ENCODE measurements at regions not wholly inside any gene's neighbourhood (a gene's known extent, or its start where the extent isn't known, plus 50 kb on each side); places are given as distances from the start of the nearest gene placed in this dataset.

DNA sequence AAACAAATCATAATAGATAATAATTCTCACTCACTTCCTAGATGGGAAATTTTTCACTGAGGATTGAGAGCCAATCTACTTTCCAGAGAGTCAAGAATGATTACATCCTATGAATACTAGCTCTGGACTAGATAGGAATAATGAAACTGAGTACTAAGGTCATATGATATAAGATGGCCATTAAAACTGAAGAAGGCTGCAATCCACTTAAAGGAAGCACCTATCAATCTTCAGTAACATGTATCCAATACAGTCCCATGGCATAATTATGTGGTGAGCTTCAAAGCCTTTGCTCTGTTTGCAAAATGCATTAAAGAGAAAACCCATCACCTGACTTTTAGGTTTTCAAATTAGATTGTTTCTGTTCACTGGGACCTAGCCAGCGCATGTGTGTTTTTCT lies 398.0 kb upstream of the MEIS1 start:
- ChIA-PET POLR2A (no interaction called here), CTCF (no interaction called here)
- Mint-ChIP-seq H3K4me1 (no peaks in the 10 kb centered on the region), H3K27me3 (no peaks in the 10 kb centered on the region), H3K4me3 (no peak overlapping the region), H3K36me3 (ENCODE audit: low read depth) (no peaks in the 10 kb centered on the region), H3K9me3 (no peaks in the 10 kb centered on the region), H3K27ac (no peak overlapping the region)
- DNase-seq: no peak

DNA sequence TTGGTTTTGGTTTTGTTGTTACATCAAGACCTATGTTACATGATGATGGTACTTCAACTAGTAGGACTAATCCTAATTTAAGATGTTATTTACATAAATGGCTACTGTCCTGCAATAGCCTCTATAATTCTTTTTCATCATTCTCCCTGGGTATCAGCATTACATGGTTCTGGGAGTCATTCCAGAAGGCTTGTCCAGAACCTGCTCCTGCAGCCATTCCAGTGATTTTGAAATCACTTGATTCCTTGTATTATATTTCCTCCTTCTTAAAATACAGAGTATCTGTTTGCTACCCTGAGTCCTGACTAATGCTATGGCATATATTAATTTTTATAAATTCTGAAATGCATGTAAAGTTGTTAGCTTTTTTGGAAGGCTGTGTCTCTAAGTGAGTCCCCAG lies 400.5 kb upstream of the MEIS1 start:
- Mint-ChIP-seq H3K27ac (no peak overlapping the region), H3K27me3 (no peaks in the 10 kb centered on the region), H3K4me1 (no peaks in the 10 kb centered on the region), H3K36me3 (ENCODE audit: low read depth) (no peaks in the 10 kb centered on the region), H3K4me3 (no peak overlapping the region), H3K9me3 (no peaks in the 10 kb centered on the region)
- ChIA-PET POLR2A (no interaction called here), CTCF (no interaction called here)
- DNase-seq: no peak

DNA sequence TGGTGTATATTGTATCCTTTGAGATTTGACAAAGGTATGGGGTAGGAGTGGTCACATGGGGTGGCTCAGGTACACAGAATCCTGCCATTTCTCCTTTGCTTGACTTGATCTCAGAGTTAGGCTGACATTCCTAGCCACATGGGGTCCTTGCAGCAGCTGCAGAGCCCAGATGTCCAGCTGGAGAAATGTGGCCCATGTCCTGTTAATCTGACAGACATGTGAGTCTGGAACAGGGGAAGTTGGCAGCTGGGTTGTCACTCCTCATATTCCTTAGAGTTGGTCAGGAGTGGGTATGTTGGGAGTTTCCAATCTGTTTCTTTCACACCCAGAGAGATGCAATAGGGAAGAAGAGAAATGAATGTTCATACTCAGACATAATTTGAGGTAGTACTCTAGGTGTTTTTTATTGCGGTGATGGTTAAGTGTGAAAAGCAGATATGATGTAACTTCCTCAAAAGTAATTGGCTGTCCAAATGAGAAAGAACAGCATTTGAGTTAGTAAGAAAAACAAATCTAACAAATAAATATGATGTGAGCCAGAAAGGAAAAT lies 402.6 kb upstream of the MEIS1 start:
- no peak overlapping the region for H3K4me3 Mint-ChIP-seq
- no peaks in the 10 kb centered on the region for H3K9me3 Mint-ChIP-seq
- no peaks in the 10 kb centered on the region for H3K4me1 Mint-ChIP-seq
- POLR2A ChIA-PET: no interaction called here
- no peak overlapping the region for H3K27ac Mint-ChIP-seq
- DNase-seq: no peak
- H3K27me3 Mint-ChIP-seq: no peaks in the 10 kb centered on the region
- H3K36me3 Mint-ChIP-seq (ENCODE audit: low read depth): no peaks in the 10 kb centered on the region
- CTCF ChIA-PET: no interaction called here

GRCh38 chr2:66031236-66031635 lies 403.7 kb upstream of the MEIS1 start:
- H3K9me3 Mint-ChIP-seq: no peaks in the 10 kb centered on the region
- ChIA-PET POLR2A (no interaction called here), CTCF (no interaction called here)
- H3K27ac Mint-ChIP-seq: no peak overlapping the region
- DNase-seq: no peak
- H3K4me3 Mint-ChIP-seq: no peak overlapping the region
- H3K4me1 Mint-ChIP-seq: no peaks in the 10 kb centered on the region
- no peaks in the 10 kb centered on the region for H3K27me3 Mint-ChIP-seq
- no peaks in the 10 kb centered on the region for H3K36me3 Mint-ChIP-seq (ENCODE audit: low read depth)

GRCh38 chr2:66030553-66030952 lies 404.4 kb upstream of the MEIS1 start:
- Mint-ChIP-seq H3K4me1 (no peaks in the 10 kb centered on the region), H3K27me3 (no peaks in the 10 kb centered on the region), H3K9me3 (no peaks in the 10 kb centered on the region), H3K36me3 (ENCODE audit: low read depth) (no peaks in the 10 kb centered on the region), H3K27ac (no peak overlapping the region), H3K4me3 (no peak overlapping the region)
- ChIA-PET CTCF (no interaction called here), POLR2A (no interaction called here)
- DNase-seq: no peak

- no peak for DNase-seq
- no peaks in the 10 kb centered on the region for H3K4me1 Mint-ChIP-seq
- no peaks in the 10 kb centered on the region for H3K9me3 Mint-ChIP-seq
- H3K27me3 Mint-ChIP-seq: no peaks in the 10 kb centered on the region
- no peak overlapping the region for H3K27ac Mint-ChIP-seq
- no peaks in the 10 kb centered on the region for H3K36me3 Mint-ChIP-seq (ENCODE audit: low read depth)
- ChIA-PET POLR2A (no interaction called here), CTCF (no interaction called here)
- no peak overlapping the region for H3K4me3 Mint-ChIP-seq
Observed at GRCh38 chr2:66024391-66024790, 410.5 kb upstream of the MEIS1 start.

DNA sequence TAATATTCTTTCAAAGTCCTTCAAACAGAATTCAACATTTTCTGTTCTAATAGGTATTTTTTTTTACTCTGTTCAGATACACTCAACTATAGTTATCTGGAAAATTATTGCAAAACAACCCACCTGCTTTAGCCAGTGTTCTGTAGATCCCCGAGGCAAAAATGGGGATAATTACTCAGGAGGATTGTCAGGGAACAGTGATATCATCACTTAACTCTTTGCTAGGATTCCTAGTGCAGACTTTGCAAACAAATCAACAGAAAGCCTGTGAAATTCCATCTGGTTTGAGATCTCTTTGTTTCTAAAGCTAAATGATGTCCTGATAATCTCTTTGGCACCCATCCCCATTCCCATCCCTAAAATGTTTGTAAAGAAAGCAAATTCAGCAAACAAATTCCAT lies 413.6 kb upstream of the MEIS1 start:
- H3K36me3 Mint-ChIP-seq (ENCODE audit: low read depth): no peaks in the 10 kb centered on the region
- H3K4me1 Mint-ChIP-seq: no peaks in the 10 kb centered on the region

DNA sequence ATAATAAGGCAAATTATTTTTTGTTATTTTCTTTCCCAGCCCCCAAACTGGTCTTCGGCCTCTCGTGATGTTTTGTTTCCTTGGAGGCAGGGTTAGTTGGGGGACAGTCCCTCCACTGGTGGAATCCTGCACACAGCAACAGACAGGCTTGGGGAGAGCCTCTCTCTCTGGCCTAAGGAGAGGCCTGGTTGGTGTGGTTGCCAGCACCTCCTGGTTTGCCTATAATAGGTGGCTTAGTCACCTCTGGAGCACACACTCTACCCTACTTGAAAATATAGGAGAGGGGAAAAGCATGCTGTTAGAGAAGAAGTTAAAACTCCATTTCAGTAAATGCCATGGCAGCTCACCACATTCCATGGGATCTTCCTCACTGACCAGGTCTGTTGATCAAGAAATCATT lies 417.2 kb upstream of the MEIS1 start:
- no peaks in the 10 kb centered on the region for H3K4me1 Mint-ChIP-seq
- no peaks in the 10 kb centered on the region for H3K9me3 Mint-ChIP-seq
- CTCF ChIA-PET: no interaction called here
- no peak overlapping the region for H3K27ac Mint-ChIP-seq
- no peaks in the 10 kb centered on the region for H3K36me3 Mint-ChIP-seq (ENCODE audit: low read depth)
- H3K27me3 Mint-ChIP-seq: no peaks in the 10 kb centered on the region
- DNase-seq: no peak
- POLR2A ChIA-PET: no interaction called here
- no peak overlapping the region for H3K4me3 Mint-ChIP-seq

More for the DNA sequence above, 413.6 kb upstream of the MEIS1 start:
- Mint-ChIP-seq H3K27me3 (no peaks in the 10 kb centered on the region), H3K27ac (no peak overlapping the region), H3K4me3 (no peak overlapping the region), H3K9me3 (no peaks in the 10 kb centered on the region)
- ChIA-PET POLR2A (no interaction called here), CTCF (no interaction called here)
- DNase-seq: no peak

DNA sequence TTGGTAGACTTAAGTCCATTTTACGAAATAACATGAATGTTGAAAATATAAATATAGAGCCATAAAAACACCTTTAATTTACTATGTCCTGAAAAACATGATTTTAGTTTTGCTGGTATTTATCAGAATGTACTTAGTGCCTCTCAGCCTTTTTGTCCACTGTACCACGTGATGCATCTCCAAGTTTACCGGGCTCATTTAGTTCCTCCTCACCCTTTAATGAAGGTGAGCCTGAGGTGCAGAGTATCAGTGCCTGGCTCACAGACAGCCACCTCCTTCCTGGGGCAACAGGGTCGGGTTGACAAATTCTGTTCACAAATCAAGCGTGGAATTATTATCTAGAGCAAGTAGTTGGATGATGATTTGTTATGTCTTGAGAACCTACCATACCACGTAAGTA lies 420.5 kb upstream of the MEIS1 start:
- no peak overlapping the region for H3K27ac Mint-ChIP-seq
- CTCF ChIA-PET: no interaction called here
- H3K4me1 Mint-ChIP-seq: no peaks in the 10 kb centered on the region
- no peak overlapping the region for H3K4me3 Mint-ChIP-seq
- POLR2A ChIA-PET: no interaction called here
- no peaks in the 10 kb centered on the region for H3K27me3 Mint-ChIP-seq
- H3K9me3 Mint-ChIP-seq: no peaks in the 10 kb centered on the region
- H3K36me3 Mint-ChIP-seq (ENCODE audit: low read depth): no peaks in the 10 kb centered on the region
- no peak for DNase-seq

GRCh38 chr2:66013456-66013855 lies 421.5 kb upstream of the MEIS1 start:
- DNase-seq: no peak
- Mint-ChIP-seq H3K4me3 (no peak overlapping the region), H3K27me3 (no peaks in the 10 kb centered on the region), H3K9me3 (no peaks in the 10 kb centered on the region), H3K4me1 (no peaks in the 10 kb centered on the region), H3K36me3 (ENCODE audit: low read depth) (no peaks in the 10 kb centered on the region), H3K27ac (no peak overlapping the region)
- ChIA-PET CTCF (no interaction called here), POLR2A (no interaction called here)

- H3K4me1 Mint-ChIP-seq: no peaks in the 10 kb centered on the region
- no peaks in the 10 kb centered on the region for H3K36me3 Mint-ChIP-seq (ENCODE audit: low read depth)
- CTCF ChIA-PET: no interaction called here
- no peak for DNase-seq
- POLR2A ChIA-PET: no interaction called here
- H3K9me3 Mint-ChIP-seq: no peaks in the 10 kb centered on the region
- no peak overlapping the region for H3K27ac Mint-ChIP-seq
- H3K27me3 Mint-ChIP-seq: no peaks in the 10 kb centered on the region
- no peak overlapping the region for H3K4me3 Mint-ChIP-seq
Observed at GRCh38 chr2:66003931-66004330, 431.0 kb upstream of the MEIS1 start.

DNA sequence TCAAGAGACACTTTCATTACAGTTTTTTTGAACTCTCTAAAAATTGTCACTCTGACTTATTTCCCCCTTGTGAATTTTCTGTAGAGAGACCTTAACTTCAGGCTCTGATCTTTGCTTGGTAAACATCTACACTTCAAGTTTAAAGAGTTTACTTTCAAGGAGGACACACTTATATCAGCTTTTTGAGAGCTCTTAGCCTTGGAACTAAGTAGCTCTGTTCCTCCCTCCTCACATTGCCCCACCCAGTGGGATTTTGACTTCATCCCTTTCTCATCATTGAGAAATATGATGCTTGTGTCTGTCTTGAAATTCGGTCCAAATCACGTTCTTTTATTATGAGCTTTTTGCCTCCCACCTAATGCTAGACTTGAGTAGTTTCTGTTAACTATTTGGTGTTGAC lies 433.4 kb upstream of the MEIS1 start:
- Mint-ChIP-seq H3K4me3 (no peak overlapping the region), H3K4me1 (no peaks in the 10 kb centered on the region), H3K36me3 (ENCODE audit: low read depth) (no peaks in the 10 kb centered on the region), H3K27me3 (no peaks in the 10 kb centered on the region), H3K27ac (no peak overlapping the region), H3K9me3 (no peaks in the 10 kb centered on the region)
- ChIA-PET POLR2A (no interaction called here), CTCF (no interaction called here)
- no peak for DNase-seq

DNA sequence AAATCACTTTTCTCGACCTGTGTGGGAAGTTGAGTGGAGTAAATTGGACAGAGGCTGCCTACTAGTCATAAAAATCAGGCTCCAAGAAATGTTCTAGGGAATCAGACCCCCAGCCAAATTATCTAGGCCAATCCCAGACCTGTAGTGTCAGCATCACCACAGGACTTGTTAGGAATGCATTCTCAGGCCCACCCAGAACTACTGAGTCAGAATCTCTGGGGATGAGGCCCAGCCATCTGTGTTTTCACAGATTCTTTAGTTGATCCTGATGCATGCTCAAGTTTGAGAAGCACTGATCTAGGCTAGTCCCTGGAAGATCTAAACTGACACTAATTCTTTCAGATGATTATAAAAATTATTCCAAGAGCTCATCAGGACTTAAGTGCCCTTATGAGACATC lies 434.0 kb upstream of the MEIS1 start:
- no peaks in the 10 kb centered on the region for H3K9me3 Mint-ChIP-seq
- no peaks in the 10 kb centered on the region for H3K27me3 Mint-ChIP-seq
- ChIA-PET POLR2A (no interaction called here), CTCF (no interaction called here)
- no peak for DNase-seq
- no peak overlapping the region for H3K4me3 Mint-ChIP-seq
- H3K27ac Mint-ChIP-seq: no peak overlapping the region
- H3K36me3 Mint-ChIP-seq (ENCODE audit: low read depth): no peaks in the 10 kb centered on the region
- H3K4me1 Mint-ChIP-seq: no peaks in the 10 kb centered on the region

DNA sequence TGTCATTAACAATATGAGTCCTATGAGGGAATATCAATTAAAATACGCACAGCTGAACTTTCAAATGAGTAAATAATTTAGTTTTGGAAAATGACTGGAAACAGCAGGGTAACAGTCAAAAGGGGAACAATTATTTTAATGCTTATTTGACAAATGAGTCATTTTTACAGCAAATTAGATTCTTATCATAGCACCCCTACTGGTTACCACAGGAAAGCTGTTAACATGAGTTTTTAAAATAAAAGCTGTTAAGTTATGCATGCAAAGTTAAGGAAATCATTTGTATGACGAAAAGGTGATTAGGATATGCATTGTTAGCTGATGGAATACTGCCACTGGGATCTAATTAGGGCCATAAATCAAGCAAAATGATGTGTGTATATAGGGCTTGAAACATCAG lies 435.1 kb upstream of the MEIS1 start:
- Mint-ChIP-seq H3K4me3 (no peak overlapping the region), H3K4me1 (no peaks in the 10 kb centered on the region), H3K27ac (no peak overlapping the region), H3K36me3 (ENCODE audit: low read depth) (no peaks in the 10 kb centered on the region), H3K9me3 (no peaks in the 10 kb centered on the region), H3K27me3 (no peaks in the 10 kb centered on the region)
- ChIA-PET POLR2A (no interaction called here), CTCF (interaction anchor here (0.7 kb wide), 1 partner anchor 27 kb away, joined by 6 read pairs; no protein-coding TSS in a partner anchor)
- no peak for DNase-seq

DNA sequence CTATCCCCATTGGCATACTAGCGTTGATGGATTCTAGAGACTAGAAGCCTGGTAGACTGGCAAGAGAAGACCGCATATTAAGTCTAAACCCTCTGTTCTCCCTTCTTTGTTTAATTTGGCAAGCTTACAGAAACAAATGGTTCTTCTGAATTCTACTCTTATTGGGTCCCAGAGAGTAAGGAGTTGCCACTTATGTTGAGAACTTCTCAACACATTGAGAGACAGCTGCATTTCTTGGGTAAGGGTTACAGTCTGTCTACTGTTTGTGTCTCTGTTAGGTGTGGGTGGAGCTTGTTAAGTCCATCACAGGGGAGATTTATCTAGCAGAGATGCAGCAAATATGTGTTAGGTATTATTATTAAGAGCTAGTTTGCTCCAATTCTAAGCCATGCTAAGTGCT lies 435.8 kb upstream of the MEIS1 start:
- Mint-ChIP-seq H3K36me3 (ENCODE audit: low read depth) (no peaks in the 10 kb centered on the region), H3K4me1 (no peaks in the 10 kb centered on the region), H3K27ac (no peak overlapping the region), H3K27me3 (no peaks in the 10 kb centered on the region), H3K4me3 (no peak overlapping the region), H3K9me3 (no peaks in the 10 kb centered on the region)
- ChIA-PET CTCF (no interaction called here), POLR2A (no interaction called here)
- no peak for DNase-seq

Measured in activated CD4-positive, alpha-beta T cell treated with anti-CD3 and anti-CD28 coated beads, Interleukin-2, amount 10 ng/mL, durations not matched to agents 7 days and 5 days (primary cell).